Inferior parietal cortex (tissue), 1 donor: ENCODE measurements at regions not wholly inside any gene's neighbourhood (a gene's known extent, or its start where the extent isn't known, plus 50 kb on each side); places are given as distances from the start of the nearest gene placed in this dataset.

Source experiments
- DNase-seq: peaks from one replicate; pipeline ENCODE4 v3.0.0-alpha.2; 2016; ENCODE audit errors: extremely low spot score

- DNase-seq = no peak
These were observed 50.3 kb downstream of the PTGR3 start for GRCh38 chr18:75158465-75159237.

DNA sequence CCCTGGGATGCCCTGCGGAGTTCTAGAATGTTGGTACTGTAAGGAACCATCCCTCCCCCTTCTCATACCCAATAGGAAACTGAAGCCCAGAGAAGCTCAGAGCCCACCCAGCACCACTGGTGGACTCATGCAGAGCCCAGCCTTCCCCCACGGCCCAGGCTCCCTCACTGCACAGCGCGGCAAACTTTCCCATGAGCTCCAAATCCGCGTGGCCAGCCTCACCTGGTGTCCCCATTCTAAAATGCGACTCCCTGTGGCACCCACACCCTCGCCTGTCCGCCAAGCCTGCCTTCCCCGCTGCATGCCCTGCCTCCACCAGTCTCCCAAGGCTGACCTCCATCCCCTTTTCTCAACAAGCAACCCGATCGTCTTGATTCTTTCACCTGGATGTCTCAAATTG is 51.1 kb downstream of the PTGR3 start:
- no peak for DNase-seq

- DNase-seq = no peak
These were observed 51.6 kb downstream of the PTGR3 start for GRCh38 chr18:75157381-75157780.

DNA sequence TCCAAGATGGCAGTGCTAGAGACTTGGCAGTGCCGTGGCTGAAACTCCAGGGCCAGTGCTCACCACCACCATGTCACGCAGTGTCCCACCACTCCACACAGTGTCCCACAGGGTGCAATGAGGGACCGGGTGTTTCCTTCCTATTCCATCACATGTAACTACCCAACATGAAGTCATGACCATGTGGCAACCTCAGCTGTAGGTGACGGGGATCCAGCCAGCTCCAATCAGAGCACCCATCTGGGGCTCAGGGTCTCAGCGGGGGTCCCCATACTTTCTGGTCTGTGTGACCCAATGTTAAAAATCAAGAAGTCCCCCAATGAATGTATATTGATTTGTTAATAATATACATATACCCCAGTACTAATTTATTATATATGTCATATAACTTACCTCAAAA is 52.1 kb downstream of the PTGR3 start:
- DNase-seq = no peak

- DNase-seq = no peak
These were observed 52.7 kb downstream of the PTGR3 start for GRCh38 chr18:75156139-75156750.

GRCh38 chr18:75154997-75155396 is 53.9 kb downstream of the PTGR3 start:
- DNase-seq = no peak

- DNase-seq = no peak
These were observed 54.7 kb downstream of the PTGR3 start for GRCh38 chr18:75154259-75154658.

DNA sequence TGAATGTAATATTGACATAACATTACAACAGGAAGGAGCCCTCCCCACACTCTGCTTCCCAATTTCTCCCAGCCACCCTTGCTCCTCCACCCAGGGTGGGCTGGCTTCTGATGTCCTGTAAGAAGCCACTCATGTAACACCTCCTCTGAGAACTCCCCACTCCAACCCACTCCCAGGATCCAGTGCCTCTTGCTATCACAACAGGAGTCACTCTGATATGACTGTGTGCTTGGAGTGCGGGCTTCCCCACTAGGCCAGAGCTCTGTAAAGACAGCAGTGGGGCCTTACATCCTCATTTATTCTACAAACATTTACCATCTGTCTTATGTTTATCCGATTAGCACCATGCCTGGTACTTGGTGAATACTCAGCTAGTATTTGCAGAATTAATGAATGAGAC is 65.1 kb downstream of the PTGR3 start:
- DNase-seq = no peak

DNA sequence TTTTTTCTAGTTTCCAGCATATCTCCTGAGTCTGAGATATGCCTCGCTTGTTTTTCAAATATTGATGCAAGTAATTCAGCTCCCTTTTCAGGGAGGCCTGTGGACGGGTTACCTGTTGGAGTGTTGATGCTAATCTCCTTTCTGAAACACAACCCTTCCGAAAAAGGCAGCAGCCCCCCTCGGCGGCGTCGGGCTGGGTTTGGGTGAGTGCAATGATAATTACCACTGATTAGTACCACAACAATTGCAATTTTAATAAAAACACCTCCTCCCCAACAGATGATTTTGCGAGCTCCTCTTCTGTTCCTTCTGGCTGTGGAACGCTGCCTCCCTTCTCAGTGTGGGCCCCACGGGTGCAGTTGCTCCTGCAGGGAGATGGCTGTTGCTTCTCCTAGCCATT is 66.3 kb downstream of the PTGR3 start:
- no peak for DNase-seq

GRCh38 chr18:75141734-75142133 is 67.2 kb downstream of the PTGR3 start:
- DNase-seq = no peak

- DNase-seq = no peak
These were observed 67.8 kb downstream of the PTGR3 start for GRCh38 chr18:75141166-75141565.

GRCh38 chr18:75140296-75140695 is 68.6 kb downstream of the PTGR3 start:
- DNase-seq = no peak

DNA sequence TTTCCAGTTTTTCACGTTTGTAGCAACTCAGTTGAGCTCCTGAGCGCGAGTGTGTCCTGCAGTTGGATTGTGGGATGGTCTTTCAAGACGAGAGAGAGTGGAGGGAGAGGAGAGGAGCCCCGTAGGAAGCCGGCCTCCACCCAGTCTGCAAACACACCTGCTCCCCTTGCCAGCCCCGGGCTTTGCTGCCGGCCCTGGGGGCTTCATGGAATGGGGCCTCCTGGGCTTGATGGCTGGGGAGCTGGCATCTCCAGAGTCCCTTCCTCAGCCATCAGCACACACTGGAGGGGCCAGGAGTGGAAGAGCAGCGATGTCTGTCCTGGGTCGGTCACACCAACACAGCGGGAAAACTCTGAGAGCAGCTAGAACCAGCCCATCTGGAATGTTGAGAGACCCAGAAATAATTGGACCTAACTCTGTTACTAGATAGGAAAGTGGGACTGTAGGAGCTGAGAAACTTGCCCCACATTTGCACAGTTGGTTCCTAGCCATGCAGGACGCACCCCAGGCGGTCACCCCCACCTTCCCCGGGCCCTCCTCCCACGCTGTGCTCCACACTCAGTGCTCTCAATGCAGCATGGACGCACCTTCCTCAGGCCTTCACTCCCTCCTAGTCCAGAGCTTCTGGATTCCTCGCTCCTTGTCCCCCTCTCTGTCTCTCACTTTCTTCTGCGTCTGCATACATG is 69.6 kb downstream of the PTGR3 start:
- no peak for DNase-seq

- no peak for DNase-seq
These were observed 71.5 kb downstream of the PTGR3 start for GRCh38 chr18:75137346-75137877.

GRCh38 chr18:75135158-75135725 is 73.7 kb downstream of the PTGR3 start:
- no peak for DNase-seq

DNA sequence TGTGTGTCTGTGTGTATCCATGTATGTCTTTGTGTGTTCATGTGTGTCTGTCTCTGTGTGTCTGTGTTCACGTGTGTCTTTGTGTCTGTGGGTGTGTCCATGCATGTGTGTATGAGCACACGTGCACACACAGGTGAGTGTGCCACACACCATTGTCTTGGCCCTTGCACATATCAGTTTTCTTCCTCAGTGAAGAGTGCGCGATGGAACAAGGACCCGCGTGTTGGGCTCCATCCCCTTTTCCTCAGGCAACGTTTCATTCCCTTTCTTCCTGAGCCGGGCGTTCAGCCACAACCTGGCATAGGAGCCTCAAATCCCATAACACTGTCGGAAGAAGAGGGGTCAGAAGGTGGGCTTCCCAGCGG is 74.3 kb downstream of the PTGR3 start:
- no peak for DNase-seq

GRCh38 chr18:75133721-75134610 is 75.0 kb downstream of the PTGR3 start:
- no peak for DNase-seq

GRCh38 chr18:75132931-75133525 is 75.9 kb downstream of the PTGR3 start:
- no peak for DNase-seq

DNA sequence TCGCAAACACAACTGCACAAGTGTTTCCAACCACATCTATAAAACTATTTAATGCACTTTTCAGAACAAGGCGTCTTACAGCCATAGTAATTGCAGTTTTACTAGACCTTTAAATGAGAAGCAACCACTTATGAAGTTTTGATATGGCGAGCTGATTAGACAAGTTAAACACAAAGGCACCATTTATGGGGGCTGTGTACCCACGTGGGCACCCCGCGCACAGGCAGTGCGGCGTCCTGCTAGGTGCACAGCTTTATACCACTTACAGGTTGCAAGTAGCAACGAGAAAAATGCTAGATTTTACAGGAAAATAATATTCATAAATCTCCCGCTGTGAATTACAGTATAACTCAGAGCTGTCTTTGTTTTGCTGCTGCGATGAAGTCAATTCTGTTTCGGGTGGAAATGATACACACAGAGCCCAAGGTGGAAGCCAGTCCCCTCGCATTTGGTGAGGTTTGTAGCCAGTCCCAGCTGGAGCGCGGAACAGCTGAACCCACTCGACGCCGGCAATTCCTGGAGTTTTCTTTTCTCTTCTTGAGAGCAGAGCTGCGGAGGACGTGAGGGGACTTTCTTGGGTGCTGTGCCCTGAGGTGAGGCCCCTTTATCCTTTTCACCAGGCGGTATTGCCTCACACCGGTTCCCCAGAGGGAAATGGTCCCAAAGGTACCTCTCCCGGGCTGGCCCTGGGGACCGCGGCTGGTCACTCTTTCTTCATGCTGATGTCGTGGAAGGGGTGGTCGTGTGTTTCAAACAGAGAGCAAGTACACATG is 76.7 kb downstream of the PTGR3 start:
- DNase-seq = peak; percentile 5

DNA sequence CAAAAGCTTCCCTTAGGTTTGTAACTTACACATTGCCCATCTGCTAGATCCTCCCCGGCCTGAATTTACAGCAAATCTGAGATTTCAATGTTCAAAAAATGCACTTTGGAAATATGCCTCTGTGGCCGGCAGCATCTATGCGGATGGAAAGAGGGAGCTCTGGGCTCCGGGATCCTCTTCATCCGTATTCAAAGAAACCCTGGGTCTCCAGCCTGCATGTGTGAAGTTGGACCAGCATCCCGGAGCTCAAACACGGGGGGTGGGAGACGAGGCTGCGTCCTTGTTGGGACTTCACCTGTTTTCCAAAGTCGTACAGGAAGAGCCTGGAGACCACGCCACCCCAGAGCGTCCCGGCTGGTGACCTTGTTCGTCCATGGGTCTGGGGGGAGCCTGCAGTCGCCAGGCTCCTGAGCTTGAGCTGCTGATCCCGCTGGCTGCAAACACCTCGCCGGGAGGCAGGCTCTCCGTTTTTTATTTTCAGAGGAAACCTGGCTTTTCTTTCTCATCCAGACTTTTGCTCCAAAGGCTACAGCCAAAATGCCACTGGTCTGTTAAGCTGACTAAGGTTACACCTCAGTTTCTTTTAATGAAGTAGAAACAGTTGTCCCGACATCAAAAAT is 77.4 kb downstream of the PTGR3 start:
- no peak for DNase-seq
